ENCODE measurements at regions not wholly inside any gene's neighbourhood (a gene's known extent, or its start where the extent isn't known, plus 50 kb on each side); places are given as distances from the start of the nearest gene placed in this dataset.

- TF ChIP-seq, protein P1, sequence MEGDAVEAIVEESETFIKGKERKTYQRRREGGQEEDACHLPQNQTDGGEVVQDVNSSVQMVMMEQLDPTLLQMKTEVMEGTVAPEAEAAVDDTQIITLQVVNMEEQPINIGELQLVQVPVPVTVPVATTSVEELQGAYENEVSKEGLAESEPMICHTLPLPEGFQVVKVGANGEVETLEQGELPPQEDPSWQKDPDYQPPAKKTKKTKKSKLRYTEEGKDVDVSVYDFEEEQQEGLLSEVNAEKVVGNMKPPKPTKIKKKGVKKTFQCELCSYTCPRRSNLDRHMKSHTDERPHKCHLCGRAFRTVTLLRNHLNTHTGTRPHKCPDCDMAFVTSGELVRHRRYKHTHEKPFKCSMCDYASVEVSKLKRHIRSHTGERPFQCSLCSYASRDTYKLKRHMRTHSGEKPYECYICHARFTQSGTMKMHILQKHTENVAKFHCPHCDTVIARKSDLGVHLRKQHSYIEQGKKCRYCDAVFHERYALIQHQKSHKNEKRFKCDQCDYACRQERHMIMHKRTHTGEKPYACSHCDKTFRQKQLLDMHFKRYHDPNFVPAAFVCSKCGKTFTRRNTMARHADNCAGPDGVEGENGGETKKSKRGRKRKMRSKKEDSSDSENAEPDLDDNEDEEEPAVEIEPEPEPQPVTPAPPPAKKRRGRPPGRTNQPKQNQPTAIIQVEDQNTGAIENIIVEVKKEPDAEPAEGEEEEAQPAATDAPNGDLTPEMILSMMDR (IDR thresholded peaks at IDR 0.05) = no peak
- no peak for TF ChIP-seq POLR2A (IDR thresholded peaks at IDR 0.05)
Observed at GRCh38 chr18:78777992-78778391, 201.6 kb upstream of the SALL3 start.
